K562 (cell line): ENCODE measurements at regions not wholly inside any gene's neighbourhood (a gene's known extent, or its start where the extent isn't known, plus 50 kb on each side); places are given as distances from the start of the nearest gene placed in this dataset.
A peak's percentile ranks its signal among the peaks of the same experiment; 100 is the strongest.
"Not testable (repeated sequence)": the region's sequence is repeated elsewhere in the genome, so short reads cannot be mapped to it uniquely, and the experiment has no call there.

Experiments used
- ARID1B ChIP-seq: fragments of 450-650 bp; IDR thresholded peaks from 2 replicates; pipeline ENCODE4 v1.6.1; 2016; ENCODE audit warnings: antibody characterized with exemption, mild to moderate bottlenecking, inconsistent platforms
- CBFA2T3 ChIP-seq: fragments of 450-650 bp; IDR thresholded peaks from 2 replicates; pipeline ENCODE4 v1.6.1; 2017
- CCNT2 ChIP-seq: IDR thresholded peaks from 2 replicates; pipeline ENCODE4 v1.6.1; 2011; ENCODE audit warnings: borderline replicate concordance, low read depth, mild to moderate bottlenecking, moderate library complexity, mixed read lengths, low read length; ENCODE audit not compliant: insufficient read length; ENCODE audit errors: extremely low read depth
- CXXC5 ChIP-seq: fragments of 250-450 bp; sonication (Bioruptor Pico); IDR thresholded peaks from 2 replicates; pipeline ENCODE4 v1.8.0; 2022; ENCODE audit warnings: inconsistent platforms, mild to moderate bottlenecking, moderate library complexity
- ETS1 ChIP-seq: conservative IDR thresholded peaks from 2 replicates; pipeline ENCODE4 v1.6.1; 2011; ENCODE audit warnings: low read depth, mild to moderate bottlenecking, low read length; ENCODE audit not compliant: control insufficient read depth
- KDM1A ChIP-seq, 2 experiments: fragments of 450-650 bp; IDR thresholded peaks; 2 replicates each; pipeline ENCODE4 v1.6.1; 2016; ENCODE audit warnings: mild to moderate bottlenecking in 2 of 2
- KLF16 ChIP-seq: IDR thresholded peaks from 2 replicates; pipeline ENCODE4 v1.6.1; 2016; ENCODE audit warnings: antibody characterized with exemption
- MAZ ChIP-seq, 2 experiments: fragments of 450-650 bp in 1 of 2; sonication (generic) in 1 of 2; formaldehyde crosslinking; IDR thresholded peaks in 1 of 2; conservative IDR thresholded peaks in 1 of 2; 2 replicates each; pipeline versions ENCODE4 v1.4.0 to v1.5.0; 2020; ENCODE audit warnings: mild to moderate bottlenecking in 1 of 2, missing genetic modification reagents in 1 of 2
- NCOA1 ChIP-seq: fragments of 450-650 bp; IDR thresholded peaks from 2 replicates; pipeline ENCODE4 v1.6.1; 2016; ENCODE audit warnings: low read depth
- NFIC ChIP-seq: fragments of 450-650 bp; IDR thresholded peaks from 2 replicates; pipeline ENCODE4 v1.6.1; 2017; ENCODE audit warnings: mild to moderate bottlenecking, inconsistent platforms
- RAD21 ChIP-seq, 2 experiments: fragments of 250-450 bp in 1 of 2; fragments of 450-650 bp in 1 of 2; sonication (Bioruptor Pico) in 1 of 2; formaldehyde crosslinking in 1 of 2; IDR thresholded peaks in 1 of 2; conservative IDR thresholded peaks in 1 of 2; 2 replicates each; pipeline versions ENCODE4 v1.4.0 to v1.8.0; 2020 to 2022; ENCODE audit warnings: mild to moderate bottlenecking in 2 of 2, moderate library complexity in 1 of 2
- RCOR1 ChIP-seq, 2 experiments: IDR thresholded peaks; 2 replicates each; pipeline ENCODE4 v1.6.1; 2012; ENCODE audit warnings: low read depth in 2 of 2, low read length in 2 of 2, borderline replicate concordance in 1 of 2, improper control_type of control experiment in 1 of 2
- TCF3 ChIP-seq: sonication (generic); formaldehyde crosslinking; IDR thresholded peaks from 2 replicates; pipeline ENCODE4 v1.4.0; 2020; ENCODE audit warnings: mild to moderate bottlenecking, missing genetic modification reagents
- TEAD4 ChIP-seq, 2 experiments: sonication (generic) in 1 of 2; formaldehyde crosslinking in 1 of 2; IDR thresholded peaks; 2 replicates each; pipeline versions ENCODE4 v1.6.1 to v1.8.0; 2012 to 2022; ENCODE audit warnings: borderline replicate concordance in 1 of 2, inconsistent platforms in 1 of 2, low read length in 1 of 2, mild to moderate bottlenecking in 1 of 2, missing genetic modification reagents in 1 of 2
- ZBTB7A ChIP-seq: IDR thresholded peaks from 2 replicates; pipeline ENCODE4 v1.6.1; 2011; ENCODE audit warnings: low read depth, mild to moderate bottlenecking, low read length, moderate library complexity, borderline replicate concordance; ENCODE audit not compliant: control insufficient read depth
- ZMIZ1 ChIP-seq, 2 experiments: fragments of 150-350 bp in 1 of 2; IDR thresholded peaks; 2 replicates each; pipeline ENCODE4 v1.6.1; 2012 to 2016; ENCODE audit warnings: low read depth in 2 of 2, low read length in 2 of 2, mild to moderate bottlenecking in 1 of 2, moderate library complexity in 1 of 2
- ZNF197 ChIP-seq: fragments of 200-800 bp; sonication (Bioruptor generic); IDR thresholded peaks from 2 replicates; pipeline ENCODE4 v1.6.1; 2016; ENCODE audit warnings: low read depth, missing genetic modification characterization, missing compliant biosample characterization
- ZNF592 ChIP-seq: fragments of 450-650 bp; IDR thresholded peaks from 2 replicates; pipeline ENCODE4 v1.6.1; 2017; ENCODE audit warnings: antibody characterized with exemption, mild to moderate bottlenecking

- TF ChIP-seq TCF3 (CRISPR knock-in tag) (peak; percentile 86), ARID1B (peak; percentile 88), NCOA1 (peak; percentile 19; the same call in 1 of the 2 replicates), RCOR1 (IDR thresholded peaks at IDR 0.05; ENCODE audit: borderline replicate concordance in 1 of 2, low read depth in 2 of 2, low read length in 2 of 2) (peak; percentile 31 to 86; a peak in 2 of 4 replicates), RAD21 (CRISPR knock-in tag; conservative IDR thresholded peaks at IDR 0.05 in 1 of 2, IDR thresholded peaks at IDR 0.05 in 1 of 2) (0 out of 4 replicates have a peak, but pooled peaks of 1 of the 2 experiments have one; percentile 13), CBFA2T3 (peak; percentile 89), ZMIZ1 (IDR thresholded peaks at IDR 0.05; ENCODE audit: low read depth in 2 of 2, low read length in 2 of 2) (peak in 1 of 2 experiments; percentile 87; a peak in 2 of 4 replicates), NFIC (peak; percentile 62), ZNF197 (CRISPR knock-in tag) (0 out of 2 replicates have a peak, but pooled peaks have one; percentile 39), MAZ (CRISPR knock-in tag; conservative IDR thresholded peaks at IDR 0.05 in 1 of 2, IDR thresholded peaks at IDR 0.05 in 1 of 2) (peak in 1 of 2 experiments; percentile 48; a peak in 1 of 4 replicates), KLF16 (peak; percentile 88), KDM1A (IDR thresholded peaks at IDR 0.05) (peak; percentile 48 to 57; a peak in 1 of 4 replicates), CXXC5 (CRISPR knock-in tag) (peak; percentile 81), ZBTB7A (peak; percentile 50; the same call in 1 of the 2 replicates), ZNF592 (peak; percentile 60; the same call in 1 of the 2 replicates), ETS1 (peak; percentile 52; the same call in 1 of the 2 replicates), TEAD4 (IDR thresholded peaks at IDR 0.05; ENCODE audit: low read length) (peak; percentile 79), CCNT2 (peak; percentile 15)
- TF ChIP-seq TEAD4 (CRISPR knock-in tag; IDR thresholded peaks at IDR 0.05; ENCODE audit: borderline replicate concordance) = not testable (repeated sequence)
Measured at GRCh38 chr2:87542599-87543174, 205.2 kb upstream of the PLGLB2 start (continued).
